ENCODE measurements at regions not wholly inside any gene's neighbourhood (a gene's known extent, or its start where the extent isn't known, plus 50 kb on each side); places are given as distances from the start of the nearest gene placed in this dataset.

DNA sequence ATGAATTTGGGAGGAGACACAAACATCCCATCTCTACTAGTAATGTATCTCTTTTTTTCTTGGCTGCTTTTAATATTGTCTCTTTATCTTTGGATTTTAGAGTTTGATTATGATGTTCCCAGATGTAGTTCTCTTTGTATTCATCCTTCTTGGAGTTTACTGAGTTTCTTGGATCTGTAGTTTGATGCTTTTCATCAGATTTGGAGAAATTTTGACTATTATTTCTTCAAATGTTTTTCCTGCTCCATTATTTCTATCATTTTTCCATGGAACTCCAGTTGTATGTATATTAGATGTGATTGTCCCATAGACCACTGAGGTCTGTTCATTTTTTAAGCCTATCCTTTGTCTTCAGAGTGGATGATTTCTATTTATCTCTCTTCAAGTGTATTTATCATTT is 90.7 kb upstream of the ARHGAP5 start:
- no peak overlapping the region for H4K8ac ChIP-seq (ENCODE audit: extremely low read depth, insufficient read depth, low read length)
- no peak overlapping the region for H3K27ac ChIP-seq (ENCODE audit: low read depth, low read length)
- H3K4me2 ChIP-seq (ENCODE audit: insufficient read depth in 1 of 2, low read depth in 2 of 2, low read length in 2 of 2): no peak overlapping the region
- H4K91ac ChIP-seq (replicated peaks; ENCODE audit: insufficient read length, low read length): no peak overlapping the region
- no peak overlapping the region for H3K23ac ChIP-seq (ENCODE audit: insufficient read length)
- DNase-seq (ENCODE audit: low read depth in 1 of 2, low spot score in 2 of 2) (no peak), FAIRE-seq (no peak)
- H3K27me3 ChIP-seq (replicated peaks in 1 of 4; ENCODE audit: control insufficient read depth in 3 of 4, extremely low read depth in 1 of 4, insufficient read depth in 3 of 4, low read length in 3 of 4): no peaks in the 10 kb centered on the region
- no peak overlapping the region for H2BK20ac ChIP-seq (ENCODE audit: low read length)
- H3K4me1 ChIP-seq (replicated peaks in 1 of 4; ENCODE audit: control insufficient read depth in 3 of 4, insufficient read depth in 4 of 4, low read length in 3 of 4): peaks cover 0 to 3% (median 0%) of the 10 kb centered on the region in 4 experiments; a peak in 2 of 7 replicates
- H2BK5ac ChIP-seq (ENCODE audit: low read depth, low read length): no peak overlapping the region
- TF ChIP-seq TCF12 (IDR thresholded peaks at IDR 0.05; ENCODE audit: low read depth, low read length) (no peak), ZNF274 (IDR thresholded peaks at IDR 0.05; ENCODE audit: borderline replicate concordance, extremely low read depth, low read length) (no peak), RFX5 (IDR thresholded peaks at IDR 0.05; ENCODE audit: borderline replicate concordance, low read depth, low read length) (no peak), JUN (IDR thresholded peaks at IDR 0.05; ENCODE audit: low read depth, low read length) (no peak), SIX5 (IDR thresholded peaks at IDR 0.05; ENCODE audit: low read depth, low read length) (no peak), SP4 (IDR thresholded peaks at IDR 0.05; ENCODE audit: low read length) (no peak), CEBPB (IDR thresholded peaks at IDR 0.05; ENCODE audit: low read depth, low read length) (no peak)
- TF ChIP-seq, protein P1, sequence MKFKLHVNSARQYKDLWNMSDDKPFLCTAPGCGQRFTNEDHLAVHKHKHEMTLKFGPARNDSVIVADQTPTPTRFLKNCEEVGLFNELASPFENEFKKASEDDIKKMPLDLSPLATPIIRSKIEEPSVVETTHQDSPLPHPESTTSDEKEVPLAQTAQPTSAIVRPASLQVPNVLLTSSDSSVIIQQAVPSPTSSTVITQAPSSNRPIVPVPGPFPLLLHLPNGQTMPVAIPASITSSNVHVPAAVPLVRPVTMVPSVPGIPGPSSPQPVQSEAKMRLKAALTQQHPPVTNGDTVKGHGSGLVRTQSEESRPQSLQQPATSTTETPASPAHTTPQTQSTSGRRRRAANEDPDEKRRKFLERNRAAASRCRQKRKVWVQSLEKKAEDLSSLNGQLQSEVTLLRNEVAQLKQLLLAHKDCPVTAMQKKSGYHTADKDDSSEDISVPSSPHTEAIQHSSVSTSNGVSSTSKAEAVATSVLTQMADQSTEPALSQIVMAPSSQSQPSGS (IDR thresholded peaks at IDR 0.05; ENCODE audit: low read length): no peak
- H2AK5ac ChIP-seq (ENCODE audit: low read depth, low read length): no peak overlapping the region
- H4K5ac ChIP-seq (ENCODE audit: insufficient read length, low read depth, low read length): no peak overlapping the region
- no peak overlapping the region for H3K4ac ChIP-seq (replicated peaks; ENCODE audit: insufficient read length, low read depth, low read length)
- ChIA-PET CTCF (ENCODE audit: partially characterized antibody) (no interaction called here), POLR2A (ENCODE audit: partially characterized antibody) (no interaction called here)
- H3K14ac ChIP-seq (ENCODE audit: insufficient read length): no peak overlapping the region
- H3K36me3 ChIP-seq (ENCODE audit: control insufficient read depth in 2 of 4, insufficient read depth in 4 of 4, low read length in 3 of 4): no peaks in the 10 kb centered on the region
- H3K9me3 ChIP-seq (ENCODE audit: insufficient read depth in 2 of 2, low read depth in 1 of 2, low read length in 1 of 2): 0 out of 4 replicates have a peak, but pooled peaks cover 0 to 4% of the 10 kb centered on the region in 2 experiments
- no peaks in the 10 kb centered on the region for H3K79me1 ChIP-seq (ENCODE audit: low read depth, low read length)
- no peak overlapping the region for H3K18ac ChIP-seq (ENCODE audit: extremely low read depth, low read length)
- no peak overlapping the region for H2BK12ac ChIP-seq (ENCODE audit: low read depth, low read length)
- no peaks in the 10 kb centered on the region for H3K79me2 ChIP-seq (ENCODE audit: control insufficient read depth in 1 of 2, insufficient read depth in 2 of 2, low read length in 2 of 2)
- no peaks in the 10 kb centered on the region for H3K23me2 ChIP-seq (ENCODE audit: low read depth, low read length)
- no peak overlapping the region for H3K9ac ChIP-seq (replicated peaks in 1 of 4; ENCODE audit: extremely low read depth in 1 of 4, low read depth in 3 of 4, low read length in 3 of 4)
- H2AFZ ChIP-seq (ENCODE audit: low read length): no peak overlapping the region
- no peak overlapping the region for H2BK15ac ChIP-seq (ENCODE audit: low read length)
- H3K4me3 ChIP-seq (ENCODE audit: extremely low read depth in 1 of 4, insufficient read depth in 2 of 4, low read depth in 3 of 4, low read length in 4 of 4): no peak overlapping the region
- no peak overlapping the region for H3K56ac ChIP-seq (replicated peaks; ENCODE audit: insufficient read length, low read depth, low read length)
- no peaks in the 10 kb centered on the region for H4K20me1 ChIP-seq (replicated peaks in 1 of 2; ENCODE audit: control insufficient read depth in 1 of 2, insufficient read depth in 2 of 2, low read length in 2 of 2)
- no peak overlapping the region for H2BK120ac ChIP-seq (replicated peaks; ENCODE audit: low read depth, low read length)

Measured in H1 (cell line).